MG63 (cell line): ENCODE measurements at regions not wholly inside any gene's neighbourhood (a gene's known extent, or its start where the extent isn't known, plus 50 kb on each side); places are given as distances from the start of the nearest gene placed in this dataset.

ENCODE experiments used
- DNase-seq: peaks from one replicate; pipeline ENCODE4 v3.0.0-alpha.2; 2020
- H3K27me3 ChIP-seq: fragments of 250-450 bp; sonication (Bioruptor Pico); 2 replicates; pipeline ENCODE4 v1.5.1; 2020; ENCODE audit warnings: mild to moderate bottlenecking, moderate library complexity
- H3K36me3 ChIP-seq: fragments of 250-450 bp; sonication (Bioruptor Pico); 2 replicates; pipeline ENCODE4 v1.5.1; 2020; ENCODE audit warnings: mild to moderate bottlenecking, moderate library complexity
- H3K4me3 ChIP-seq: fragments of 250-450 bp; sonication (Bioruptor Pico); 2 replicates; pipeline ENCODE4 v1.5.1; 2020; ENCODE audit warnings: mild to moderate bottlenecking, moderate library complexity
- H3K9me3 ChIP-seq: fragments of 250-450 bp; sonication (Bioruptor Pico); 2 replicates; pipeline ENCODE4 v1.5.1; 2020; ENCODE audit warnings: mild to moderate bottlenecking, moderate library complexity

DNA sequence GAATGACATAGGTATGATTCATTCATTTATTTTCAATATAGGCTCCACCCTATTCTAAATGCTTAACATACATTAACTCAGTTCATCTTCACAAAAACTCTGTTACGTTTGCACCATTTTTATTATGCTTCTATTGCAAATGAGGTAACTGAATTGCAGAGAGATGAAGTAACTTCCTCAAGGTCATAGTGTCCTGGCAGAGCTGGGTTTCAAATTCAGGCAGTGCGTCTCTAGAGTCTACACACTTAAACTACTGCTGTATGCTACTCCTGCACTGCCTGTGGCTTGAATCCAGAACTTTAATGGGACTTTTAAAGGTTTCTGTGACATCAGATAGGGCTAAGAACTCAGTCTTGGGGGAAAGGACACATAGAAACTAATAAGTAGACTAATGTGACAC is 413.4 kb downstream of the UBE2NL start:
- no peak for DNase-seq
- Histone ChIP-seq H3K27me3 (no peaks in the 10 kb centered on the region), H3K4me3 (no peak overlapping the region), H3K9me3 (no peaks in the 10 kb centered on the region), H3K36me3 (no peaks in the 10 kb centered on the region)

DNA sequence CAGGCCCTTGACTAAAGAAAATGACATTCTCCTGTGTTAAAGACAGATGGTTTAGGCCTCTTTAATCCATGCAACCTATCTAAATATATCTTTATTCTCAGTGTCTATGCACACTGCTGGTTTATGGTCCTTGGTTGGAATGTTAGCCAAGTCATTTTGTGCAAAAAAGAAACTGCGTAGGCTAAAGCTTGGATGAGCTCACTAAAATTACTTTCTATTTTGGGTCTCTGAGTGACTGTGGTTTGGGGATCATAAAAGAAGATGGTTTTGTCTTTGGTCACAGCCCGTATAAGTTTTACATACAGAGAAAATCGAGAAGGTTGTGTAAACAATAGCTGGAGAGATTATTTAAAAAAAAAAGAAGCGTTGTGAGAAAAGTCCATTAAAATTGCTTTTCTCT is 443.6 kb downstream of the UBE2NL start:
- Histone ChIP-seq H3K9me3 (no peaks in the 10 kb centered on the region), H3K27me3 (no peaks in the 10 kb centered on the region), H3K4me3 (no peak overlapping the region), H3K36me3 (no peaks in the 10 kb centered on the region)
- no peak for DNase-seq

DNA sequence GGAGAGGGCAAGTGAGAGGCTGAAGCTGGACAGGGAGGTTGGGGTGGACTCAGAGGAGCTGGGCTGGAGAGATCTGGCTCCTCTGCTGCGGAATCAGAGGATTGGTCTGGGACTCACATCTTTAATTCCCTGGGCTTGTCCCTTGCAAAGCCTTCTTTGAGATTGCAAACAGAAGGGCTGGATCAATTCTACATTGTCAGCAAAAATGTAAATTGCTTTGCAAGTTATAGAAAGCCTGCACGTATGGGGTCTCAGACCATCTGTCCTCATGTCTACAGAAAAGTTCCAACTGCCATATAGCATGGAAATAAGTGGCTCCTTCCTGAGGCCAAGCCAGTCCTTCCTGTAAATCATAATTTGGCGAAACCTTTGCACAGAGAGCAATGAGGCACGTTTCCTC is 449.6 kb downstream of the UBE2NL start:
- Histone ChIP-seq H3K9me3 (no peaks in the 10 kb centered on the region), H3K27me3 (no peaks in the 10 kb centered on the region), H3K4me3 (no peak overlapping the region), H3K36me3 (no peaks in the 10 kb centered on the region)
- no peak for DNase-seq

DNA sequence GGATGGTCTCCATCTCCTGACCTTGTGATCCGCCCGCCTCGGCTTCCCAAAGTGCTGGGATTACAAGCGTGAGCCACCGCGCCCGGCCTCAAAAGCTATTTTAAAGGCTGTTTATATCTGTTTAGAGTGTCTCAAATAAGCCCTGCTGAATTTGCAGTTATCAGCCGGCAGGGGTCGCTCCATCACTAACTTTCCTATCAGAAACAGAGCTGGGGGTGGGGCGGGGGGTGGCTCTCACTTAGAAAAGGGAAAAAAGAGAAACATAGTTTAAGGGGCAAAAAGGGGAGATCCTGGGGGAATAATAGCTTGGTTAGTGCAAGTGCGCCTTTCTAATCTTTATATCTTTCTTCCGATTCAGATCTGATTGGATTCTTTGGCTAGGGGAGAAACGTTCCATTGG is 450.7 kb downstream of the UBE2NL start:
- H3K9me3 ChIP-seq: no peaks in the 10 kb centered on the region
- H3K4me3 ChIP-seq: no peak overlapping the region
- H3K27me3 ChIP-seq: no peaks in the 10 kb centered on the region
- DNase-seq: no peak
- no peaks in the 10 kb centered on the region for H3K36me3 ChIP-seq

DNA sequence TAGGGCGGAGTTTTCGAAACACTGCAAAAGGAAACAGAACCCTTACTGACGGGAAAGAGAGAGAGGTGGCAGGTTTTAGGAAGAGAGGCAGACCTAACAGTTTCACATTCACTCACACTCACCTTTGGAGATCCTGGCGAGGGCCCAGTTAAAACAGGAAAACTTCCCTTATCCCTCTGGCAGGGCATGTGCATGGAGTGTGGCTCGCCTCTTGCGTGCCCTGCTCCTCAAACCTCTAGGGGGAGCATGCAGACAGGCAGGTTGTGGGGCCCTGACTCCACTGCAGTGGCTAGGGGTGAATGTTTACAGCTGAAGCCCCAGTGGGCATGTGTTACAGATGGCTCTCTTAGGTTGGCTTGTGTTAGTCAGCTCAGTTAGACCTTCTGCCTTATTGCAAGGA is 451.5 kb downstream of the UBE2NL start:
- no peaks in the 10 kb centered on the region for H3K27me3 ChIP-seq
- H3K9me3 ChIP-seq: no peaks in the 10 kb centered on the region
- H3K36me3 ChIP-seq: no peaks in the 10 kb centered on the region
- H3K4me3 ChIP-seq: no peak overlapping the region
- no peak for DNase-seq

DNA sequence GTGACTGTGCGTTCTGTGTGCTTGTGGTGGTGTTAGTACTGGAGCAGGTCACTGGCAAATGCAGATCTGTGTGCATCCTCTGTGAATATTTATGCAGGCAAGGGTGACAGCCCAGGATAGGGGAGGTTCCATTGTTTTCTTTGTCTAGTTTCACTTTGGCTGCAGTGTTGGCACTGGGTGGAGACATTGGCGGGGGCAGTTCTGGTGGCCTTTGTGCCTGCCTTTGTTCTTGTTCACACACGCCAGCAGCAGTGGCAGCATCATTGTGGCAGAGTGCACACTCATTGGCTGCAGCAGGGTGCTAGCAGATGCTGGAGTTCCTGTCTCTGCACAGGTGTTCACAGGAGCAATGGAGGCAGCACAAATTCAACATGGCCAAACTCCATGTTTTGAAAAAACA is 495.3 kb downstream of the UBE2NL start:
- no peak overlapping the region for H3K4me3 ChIP-seq
- no peaks in the 10 kb centered on the region for H3K9me3 ChIP-seq

DNA sequence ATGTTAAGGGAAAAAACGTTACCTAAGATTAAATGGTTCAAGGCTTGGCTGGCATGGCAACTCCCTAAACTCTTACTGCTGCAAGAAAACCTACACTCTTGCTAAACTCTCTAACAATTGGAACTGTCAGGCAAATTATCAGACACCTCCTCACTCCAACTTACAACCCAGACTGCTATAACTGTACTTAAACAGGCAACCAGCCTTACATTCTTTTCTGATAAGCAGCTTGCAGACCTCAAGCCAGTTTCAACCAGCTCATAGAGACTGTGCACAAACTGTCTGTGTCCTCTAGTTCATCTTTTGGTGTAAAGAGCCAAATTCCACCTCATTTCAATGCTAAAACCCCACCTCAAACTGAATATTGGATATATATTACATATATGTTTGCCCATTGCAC is 504.9 kb downstream of the UBE2NL start:
- no peak overlapping the region for H3K4me3 ChIP-seq
- no peaks in the 10 kb centered on the region for H3K9me3 ChIP-seq

More for the DNA sequence above, 495.3 kb downstream of the UBE2NL start:
- no peak for DNase-seq
- no peaks in the 10 kb centered on the region for H3K36me3 ChIP-seq
- no peaks in the 10 kb centered on the region for H3K27me3 ChIP-seq

More for the DNA sequence above, 504.9 kb downstream of the UBE2NL start:
- no peaks in the 10 kb centered on the region for H3K36me3 ChIP-seq
- H3K27me3 ChIP-seq: no peaks in the 10 kb centered on the region
- no peak for DNase-seq
